ENCODE measurements at regions not wholly inside any gene's neighbourhood (a gene's known extent, or its start where the extent isn't known, plus 50 kb on each side); places are given as distances from the start of the nearest gene placed in this dataset.

DNA sequence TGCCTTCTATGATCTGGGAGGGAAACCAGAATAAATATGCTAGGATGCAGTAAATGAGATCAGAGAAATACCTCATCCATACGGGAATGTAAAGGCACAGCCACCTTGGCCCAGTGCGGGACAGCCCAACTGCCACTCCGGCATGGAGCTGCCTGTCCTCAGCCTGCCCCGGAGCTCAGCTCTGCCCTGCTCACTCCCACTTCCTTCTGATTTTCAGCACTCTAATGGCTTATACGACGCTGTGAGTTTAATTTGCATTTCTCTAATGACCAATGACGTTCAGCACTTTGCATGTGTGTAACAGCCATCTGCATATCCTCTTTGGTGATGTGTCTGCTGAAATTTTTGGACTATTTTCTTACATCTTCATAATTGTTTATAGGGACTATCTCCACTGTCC lies 172.5 kb upstream of the RAB6C start:
- Histone ChIP-seq H3K4me1 (replicated peaks in 1 of 2; ENCODE audit: control insufficient read depth in 2 of 2, insufficient read depth in 2 of 2, low read length in 2 of 2) (no peaks in the 10 kb centered on the region), H3K27me3 (ENCODE audit: control insufficient read depth in 2 of 2, insufficient read depth in 2 of 2, low read length in 2 of 2) (peaks cover 0 to 33% of the 10 kb centered on the region in 2 experiments; a peak in 4 of 5 replicates), H3K9ac (ENCODE audit: insufficient read depth in 1 of 2, low read depth in 2 of 2, low read length in 2 of 2) (no peak overlapping the region), H3K4me2 (ENCODE audit: insufficient read depth, low read length) (no peak overlapping the region), H3K9me1 (ENCODE audit: control insufficient read depth, insufficient read depth, low read length) (no peaks in the 10 kb centered on the region), H4K20me1 (replicated peaks; ENCODE audit: control insufficient read depth, insufficient read depth, low read length) (no peaks in the 10 kb centered on the region), H3K27ac (ENCODE audit: extremely low read depth, low read depth, low read length) (no peak overlapping the region), H3K36me3 (ENCODE audit: control insufficient read depth, insufficient read depth, low read length) (no peaks in the 10 kb centered on the region), H2AFZ (ENCODE audit: low read depth, low read length) (no peak overlapping the region), H3K4me3 (no peak overlapping the region), H3K9me3 (replicated peaks; ENCODE audit: control insufficient read depth, insufficient read depth, low read depth, low read length) (no peaks in the 10 kb centered on the region), H3K79me2 (ENCODE audit: control insufficient read depth, insufficient read depth, low read length) (no peaks in the 10 kb centered on the region)
- 3% methylated on average over 7 of the region's 7 CpGs for WGBS (ENCODE audit: insufficient coverage, low coverage, missing lambda C conversion rate)
- in situ Hi-C loops (cut with MboI) = no loop called here
- BruUV-seq (replicated peaks) = no TSS peak
- intact Hi-C loops (cut with micrococcal nuclease) = no loop called here
- ATAC-seq (no peak), FAIRE-seq (no peak), DNase-seq (ENCODE audit: extremely low read depth in 1 of 4, low spot score in 3 of 4) (no peak)
- ChIA-PET POLR2A (interaction anchor here (1.3 kb wide), 1 partner anchor 11 kb away, joined by 5 read pairs; no protein-coding TSS in a partner anchor), CTCF (ENCODE audit: low intra/inter-chr PET ratio) (no interaction called here)
- TF ChIP-seq ZNF121 (CRISPR knock-in tag; conservative IDR thresholded peaks at IDR 0.05) = no peak
- TF ChIP-seq ZNF311 (CRISPR knock-in tag; IDR thresholded peaks at IDR 0.05) = no peak
- no peak for TF ChIP-seq ZNF830 (CRISPR knock-in tag; IDR thresholded peaks at IDR 0.05)
- TF ChIP-seq NFATC3 (IDR thresholded peaks at IDR 0.05) = no peak
- TF ChIP-seq RAD51 (IDR thresholded peaks at IDR 0.05; ENCODE audit: borderline replicate concordance, low read depth) = no peak
- no peak for TF ChIP-seq ARID1B (IDR thresholded peaks at IDR 0.05)
- no peak for TF ChIP-seq BRD9 (IDR thresholded peaks at IDR 0.05; ENCODE audit: low read depth, partially characterized antibody)
- no peak for TF ChIP-seq ZNF639 (CRISPR knock-in tag; conservative IDR thresholded peaks at IDR 0.05 in 1 of 2, IDR thresholded peaks at IDR 0.05 in 1 of 2)
- TF ChIP-seq BRD4 (IDR thresholded peaks at IDR 0.05) = no peak
- TF ChIP-seq CC2D1A (IDR thresholded peaks at IDR 0.05) = no peak
- no peak for TF ChIP-seq ZNF431 (CRISPR knock-in tag; IDR thresholded peaks at IDR 0.05)
- no peak for TF ChIP-seq ZNF318 (IDR thresholded peaks at IDR 0.05; ENCODE audit: borderline replicate concordance in 1 of 2, low read depth in 1 of 2)
- TF ChIP-seq RAD21 (CRISPR knock-in tag; conservative IDR thresholded peaks at IDR 0.05 in 1 of 2, IDR thresholded peaks at IDR 0.05 in 1 of 2) = no peak
- no peak for TF ChIP-seq ZNF707 (CRISPR knock-in tag; conservative IDR thresholded peaks at IDR 0.05)
- no peak for TF ChIP-seq HDAC2 (IDR thresholded peaks at IDR 0.05)
